BLaER1 treated with 17β-estradiol and CSF1 and Interleukin-3, amounts not matched to agents 10 nM and 100 nM (cell line): ENCODE measurements at regions not wholly inside any gene's neighbourhood (a gene's known extent, or its start where the extent isn't known, plus 50 kb on each side); places are given as distances from the start of the nearest gene placed in this dataset.

Source experiments
- H3K27ac ChIP-seq, 11 experiments: shearing (Covaris generic); formaldehyde crosslinking; 2 replicates each; pipeline ENCODE4 v1.8.1; 2022
- H3K27me3 ChIP-seq, 11 experiments: shearing (Covaris generic); formaldehyde crosslinking; 2 replicates each; pipeline ENCODE4 v1.8.1; 2022
- H3K36me3 ChIP-seq, 11 experiments: shearing (Covaris generic); formaldehyde crosslinking; 2 replicates each; pipeline ENCODE4 v1.8.1; 2022
- H3K4me1 ChIP-seq, 10 experiments: shearing (Covaris generic); formaldehyde crosslinking; 2 replicates each; pipeline ENCODE4 v1.8.1; 2022
- H3K4me2 ChIP-seq, 11 experiments: shearing (Covaris generic); formaldehyde crosslinking; 2 replicates each; pipeline ENCODE4 v1.8.1; 2022
- H3K4me3 ChIP-seq, 10 experiments: shearing (Covaris generic); formaldehyde crosslinking; 2 replicates each; pipeline ENCODE4 v1.8.1; 2022
- H3K9ac ChIP-seq, 11 experiments: shearing (Covaris generic); formaldehyde crosslinking; 2 replicates each; pipeline ENCODE4 v1.8.1; 2022
- H3K9me3 ChIP-seq, 11 experiments: shearing (Covaris generic); formaldehyde crosslinking; replicated peaks in 1 of 11; 2 replicates each; pipeline ENCODE4 v1.8.1; 2022
- H4K20me1 ChIP-seq, 11 experiments: shearing (Covaris generic); formaldehyde crosslinking; 2 replicates each; pipeline ENCODE4 v1.8.1; 2022
- Cebpa-rat ChIP-seq, 11 experiments: shearing (Covaris generic); IDR thresholded peaks; 2 replicates each; pipeline ENCODE4 v1.8.1; 2022

GRCh38 chr10:111821871-111822270 lies 361.7 kb downstream of the GPAM start:
- Histone ChIP-seq H3K4me3 (no peak overlapping the region), H4K20me1 (no peaks in the 10 kb centered on the region), H3K4me1 (no peaks in the 10 kb centered on the region), H3K9ac (no peak overlapping the region), H3K9me3 (no peaks in the 10 kb centered on the region), H3K4me2 (no peak overlapping the region), H3K36me3 (no peaks in the 10 kb centered on the region), H3K27ac (no peak overlapping the region), H3K27me3 (no peaks in the 10 kb centered on the region)
- TF ChIP-seq Cebpa-rat (IDR thresholded peaks at IDR 0.05): no peak

DNA sequence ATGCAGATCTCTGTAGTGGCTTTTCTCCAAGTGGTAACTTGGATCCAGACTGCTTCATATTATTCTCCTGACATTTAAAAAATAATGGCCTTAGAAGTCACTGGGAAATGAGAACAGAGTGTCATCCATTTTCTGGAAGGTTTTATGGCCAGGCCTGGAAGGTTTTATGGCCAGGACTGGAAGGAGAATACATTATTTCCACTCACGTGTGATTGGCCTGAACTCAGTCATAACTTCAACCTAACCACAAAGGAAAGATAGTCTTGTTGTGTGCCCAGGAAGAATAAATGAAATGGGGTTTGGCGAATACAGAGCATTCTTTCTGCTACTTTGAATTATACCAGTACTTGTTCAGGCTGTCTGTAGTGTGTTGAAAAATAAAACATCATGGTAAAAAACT lies 360.9 kb downstream of the GPAM start:
- Histone ChIP-seq H4K20me1 (no peaks in the 10 kb centered on the region), H3K27ac (no peak overlapping the region), H3K27me3 (no peaks in the 10 kb centered on the region), H3K9ac (no peak overlapping the region), H3K4me1 (no peaks in the 10 kb centered on the region), H3K36me3 (no peaks in the 10 kb centered on the region), H3K9me3 (no peaks in the 10 kb centered on the region), H3K4me3 (no peak overlapping the region), H3K4me2 (no peak overlapping the region)
- TF ChIP-seq Cebpa-rat (IDR thresholded peaks at IDR 0.05): no peak

GRCh38 chr10:111824128-111824527 lies 359.4 kb downstream of the GPAM start:
- no peak for TF ChIP-seq Cebpa-rat (IDR thresholded peaks at IDR 0.05)
- Histone ChIP-seq H3K9ac (no peak overlapping the region), H3K4me1 (no peaks in the 10 kb centered on the region), H3K4me3 (no peak overlapping the region), H3K27ac (no peak overlapping the region), H3K27me3 (no peaks in the 10 kb centered on the region), H3K4me2 (no peak overlapping the region), H4K20me1 (no peaks in the 10 kb centered on the region), H3K36me3 (no peaks in the 10 kb centered on the region), H3K9me3 (no peaks in the 10 kb centered on the region)

DNA sequence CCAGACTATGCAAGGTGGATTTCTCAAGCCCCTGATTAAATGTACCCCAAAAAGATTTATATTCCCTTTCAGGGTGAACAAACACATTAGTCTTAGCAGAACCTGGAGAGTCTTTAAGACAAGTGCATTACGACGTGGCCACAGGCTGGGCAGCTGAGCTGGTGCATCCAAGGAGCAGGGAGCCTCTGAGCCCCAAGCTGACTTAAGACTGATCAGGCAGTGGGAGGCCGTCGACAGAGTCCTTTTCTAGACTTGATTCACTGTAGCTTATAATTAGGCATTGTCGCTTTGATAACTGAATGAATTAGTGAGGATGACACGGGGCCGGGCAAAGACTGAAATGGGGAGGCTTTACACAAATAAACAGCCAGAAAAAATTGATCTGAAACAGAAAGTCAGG lies 353.2 kb downstream of the GPAM start:
- no peaks in the 10 kb centered on the region for H3K36me3 ChIP-seq
- no peaks in the 10 kb centered on the region for H3K4me1 ChIP-seq
- no peaks in the 10 kb centered on the region for H3K9me3 ChIP-seq
- no peaks in the 10 kb centered on the region for H3K27me3 ChIP-seq
- no peak overlapping the region for H3K4me2 ChIP-seq
- H4K20me1 ChIP-seq: no peaks in the 10 kb centered on the region
- no peak overlapping the region for H3K9ac ChIP-seq
- H3K4me3 ChIP-seq: no peak overlapping the region
- H3K27ac ChIP-seq: no peak overlapping the region
- no peak for TF ChIP-seq Cebpa-rat (IDR thresholded peaks at IDR 0.05)

- no peaks in the 10 kb centered on the region for H3K36me3 ChIP-seq
- H3K4me1 ChIP-seq: no peaks in the 10 kb centered on the region
- H3K27me3 ChIP-seq: no peaks in the 10 kb centered on the region
- no peaks in the 10 kb centered on the region for H3K9me3 ChIP-seq
- H3K9ac ChIP-seq: no peak overlapping the region
- no peak overlapping the region for H3K27ac ChIP-seq
- H3K4me2 ChIP-seq: no peak overlapping the region
- no peak overlapping the region for H3K4me3 ChIP-seq
- TF ChIP-seq Cebpa-rat (IDR thresholded peaks at IDR 0.05): no peak
- no peaks in the 10 kb centered on the region for H4K20me1 ChIP-seq
Measured at GRCh38 chr10:111831058-111831457, 352.5 kb downstream of the GPAM start.

- H3K27me3 ChIP-seq: no peaks in the 10 kb centered on the region
- no peak overlapping the region for H3K4me2 ChIP-seq
- H3K27ac ChIP-seq: no peak overlapping the region
- TF ChIP-seq Cebpa-rat (IDR thresholded peaks at IDR 0.05): no peak
- no peaks in the 10 kb centered on the region for H3K4me1 ChIP-seq
- no peak overlapping the region for H3K4me3 ChIP-seq
- H3K36me3 ChIP-seq: no peaks in the 10 kb centered on the region
- H3K9ac ChIP-seq: no peak overlapping the region
- H4K20me1 ChIP-seq: no peaks in the 10 kb centered on the region
- H3K9me3 ChIP-seq: no peaks in the 10 kb centered on the region
Measured at GRCh38 chr10:111833251-111833650, 350.3 kb downstream of the GPAM start.

DNA sequence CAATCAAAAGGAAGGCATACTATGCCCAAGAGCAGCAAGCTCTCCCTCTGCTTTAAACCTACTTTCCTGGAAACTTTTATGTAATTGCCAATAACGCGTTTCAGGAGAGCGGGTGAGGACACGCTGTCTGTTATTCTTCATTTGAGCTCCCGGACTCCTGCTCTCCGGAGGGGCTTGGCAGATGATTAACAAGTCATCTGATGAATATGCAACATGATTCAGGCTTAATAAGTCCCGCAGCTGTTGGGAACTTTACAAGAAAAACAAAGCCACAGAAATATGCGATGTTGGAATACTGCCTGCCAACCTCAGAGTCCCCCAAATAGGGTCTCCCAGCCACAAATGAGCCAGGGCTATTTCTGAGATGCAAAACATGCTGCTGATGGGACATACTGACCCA lies 348.0 kb downstream of the GPAM start:
- Histone ChIP-seq H3K36me3 (no peaks in the 10 kb centered on the region), H3K9me3 (no peaks in the 10 kb centered on the region), H3K9ac (no peak overlapping the region), H3K27me3 (no peaks in the 10 kb centered on the region), H3K4me3 (no peak overlapping the region), H3K27ac (no peak overlapping the region), H3K4me1 (no peaks in the 10 kb centered on the region), H3K4me2 (no peak overlapping the region), H4K20me1 (no peaks in the 10 kb centered on the region)
- no peak for TF ChIP-seq Cebpa-rat (IDR thresholded peaks at IDR 0.05)

- Histone ChIP-seq H3K36me3 (no peaks in the 10 kb centered on the region), H3K9me3 (no peaks in the 10 kb centered on the region), H3K4me1 (no peaks in the 10 kb centered on the region), H3K9ac (no peak overlapping the region), H3K4me3 (no peak overlapping the region), H4K20me1 (no peaks in the 10 kb centered on the region), H3K4me2 (no peak overlapping the region), H3K27me3 (no peaks in the 10 kb centered on the region), H3K27ac (no peak overlapping the region)
- no peak for TF ChIP-seq Cebpa-rat (IDR thresholded peaks at IDR 0.05)
Measured at GRCh38 chr10:111836064-111836463, 347.5 kb downstream of the GPAM start.

GRCh38 chr10:111836571-111836970 lies 347.0 kb downstream of the GPAM start:
- H3K4me1 ChIP-seq: no peaks in the 10 kb centered on the region
- H3K27me3 ChIP-seq: no peaks in the 10 kb centered on the region
- no peaks in the 10 kb centered on the region for H4K20me1 ChIP-seq
- no peak overlapping the region for H3K27ac ChIP-seq
- no peaks in the 10 kb centered on the region for H3K9me3 ChIP-seq
- H3K4me3 ChIP-seq: no peak overlapping the region
- H3K36me3 ChIP-seq: no peaks in the 10 kb centered on the region
- TF ChIP-seq Cebpa-rat (IDR thresholded peaks at IDR 0.05): no peak
- no peak overlapping the region for H3K4me2 ChIP-seq
- H3K9ac ChIP-seq: no peak overlapping the region

DNA sequence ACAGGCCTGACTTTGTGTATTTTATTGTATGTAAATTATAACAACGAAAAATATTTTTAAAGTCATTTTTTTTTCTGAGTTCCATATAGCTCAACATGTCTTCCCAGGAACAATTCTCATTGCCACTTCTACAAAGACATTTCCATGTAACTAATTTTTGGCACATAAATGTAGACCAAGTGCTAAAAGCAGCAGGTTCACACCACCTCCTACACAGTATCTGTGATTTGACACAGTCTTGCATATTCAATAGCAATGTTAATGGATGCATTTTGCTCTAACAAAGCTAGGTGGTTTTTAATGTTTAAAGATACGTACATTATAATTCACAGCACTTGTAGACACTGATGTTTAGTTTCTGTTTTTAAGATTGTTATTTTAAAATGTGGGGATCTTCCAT lies 346.5 kb downstream of the GPAM start:
- H3K27me3 ChIP-seq: no peaks in the 10 kb centered on the region
- no peaks in the 10 kb centered on the region for H3K9me3 ChIP-seq
- no peak for TF ChIP-seq Cebpa-rat (IDR thresholded peaks at IDR 0.05)
- no peaks in the 10 kb centered on the region for H4K20me1 ChIP-seq
- H3K4me3 ChIP-seq: no peak overlapping the region
- no peaks in the 10 kb centered on the region for H3K4me1 ChIP-seq
- no peak overlapping the region for H3K27ac ChIP-seq
- no peaks in the 10 kb centered on the region for H3K36me3 ChIP-seq
- H3K9ac ChIP-seq: no peak overlapping the region
- H3K4me2 ChIP-seq: no peak overlapping the region

GRCh38 chr10:111837985-111838384 lies 345.6 kb downstream of the GPAM start:
- H3K9ac ChIP-seq: no peak overlapping the region

More at GRCh38 chr10:111837985-111838384, 345.6 kb downstream of the GPAM start:
- no peaks in the 10 kb centered on the region for H3K36me3 ChIP-seq
- H3K4me3 ChIP-seq: no peak overlapping the region
- no peak overlapping the region for H3K4me2 ChIP-seq
- no peaks in the 10 kb centered on the region for H3K27me3 ChIP-seq
- H3K27ac ChIP-seq: no peak overlapping the region
- TF ChIP-seq Cebpa-rat (IDR thresholded peaks at IDR 0.05): no peak
- H4K20me1 ChIP-seq: no peaks in the 10 kb centered on the region
- H3K9me3 ChIP-seq: no peaks in the 10 kb centered on the region
- no peaks in the 10 kb centered on the region for H3K4me1 ChIP-seq
